Esophagus (tissue), 2 donors: ENCODE measurements at regions not wholly inside any gene's neighbourhood (a gene's known extent, or its start where the extent isn't known, plus 50 kb on each side); places are given as distances from the start of the nearest gene placed in this dataset.
"Not testable (repeated sequence)": the region's sequence is repeated elsewhere in the genome, so short reads cannot be mapped to it uniquely, and the experiment has no call there.

Source experiments
- H3K27ac ChIP-seq, 2 donors: one replicate each; pipeline ENCODE4 v1.5.1; 2013; ENCODE audit warnings: low read depth in 2 of 2, mild to moderate bottlenecking in 2 of 2, inconsistent platforms in 1 of 2, low read length in 1 of 2, moderate library complexity in 1 of 2
- H3K27me3 ChIP-seq, 2 donors: one replicate each; pipeline ENCODE4 v1.6.1; 2013; ENCODE audit warnings: low read length in 2 of 2, control low read depth in 1 of 2, mild to moderate bottlenecking in 1 of 2; ENCODE audit not compliant: insufficient read depth in 2 of 2, control insufficient read depth in 1 of 2
- H3K36me3 ChIP-seq, 2 donors: one replicate each; pipeline ENCODE4 v1.6.1; 2013; ENCODE audit warnings: low read length in 1 of 2; ENCODE audit not compliant: control insufficient read depth in 2 of 2, insufficient read depth in 2 of 2
- H3K4me1 ChIP-seq, 2 donors: one replicate each; pipeline ENCODE4 v1.6.1; 2013; ENCODE audit warnings: low read length in 1 of 2; ENCODE audit not compliant: control insufficient read depth in 2 of 2, insufficient read depth in 2 of 2
- H3K4me3 ChIP-seq, 2 donors: one replicate each; pipeline ENCODE4 v1.5.1; 2013; ENCODE audit warnings: low read length in 2 of 2, mild to moderate bottlenecking in 2 of 2, low read depth in 1 of 2, moderate library complexity in 1 of 2
- H3K9me3 ChIP-seq, 2 donors: one replicate each; pipeline ENCODE4 v1.6.1; 2013; ENCODE audit warnings: mild to moderate bottlenecking in 2 of 2, low read depth in 1 of 2, low read length in 1 of 2, moderate library complexity in 1 of 2; ENCODE audit not compliant: control insufficient read depth in 2 of 2, insufficient read depth in 1 of 2
- WGBS, 2 donors: extraction: QIAGEN DNeasy Blood & Tissue Kit; methylation state at CpG; one replicate each; pipeline ENCODE4 v1.1.7; 2013; 5-methylcytosine and 5-hydroxymethylcytosine counted together
- donor health status: healthy with polysubstance abuse.
- donor health status: Bipolar disorder and iron deficiency.

DNA sequence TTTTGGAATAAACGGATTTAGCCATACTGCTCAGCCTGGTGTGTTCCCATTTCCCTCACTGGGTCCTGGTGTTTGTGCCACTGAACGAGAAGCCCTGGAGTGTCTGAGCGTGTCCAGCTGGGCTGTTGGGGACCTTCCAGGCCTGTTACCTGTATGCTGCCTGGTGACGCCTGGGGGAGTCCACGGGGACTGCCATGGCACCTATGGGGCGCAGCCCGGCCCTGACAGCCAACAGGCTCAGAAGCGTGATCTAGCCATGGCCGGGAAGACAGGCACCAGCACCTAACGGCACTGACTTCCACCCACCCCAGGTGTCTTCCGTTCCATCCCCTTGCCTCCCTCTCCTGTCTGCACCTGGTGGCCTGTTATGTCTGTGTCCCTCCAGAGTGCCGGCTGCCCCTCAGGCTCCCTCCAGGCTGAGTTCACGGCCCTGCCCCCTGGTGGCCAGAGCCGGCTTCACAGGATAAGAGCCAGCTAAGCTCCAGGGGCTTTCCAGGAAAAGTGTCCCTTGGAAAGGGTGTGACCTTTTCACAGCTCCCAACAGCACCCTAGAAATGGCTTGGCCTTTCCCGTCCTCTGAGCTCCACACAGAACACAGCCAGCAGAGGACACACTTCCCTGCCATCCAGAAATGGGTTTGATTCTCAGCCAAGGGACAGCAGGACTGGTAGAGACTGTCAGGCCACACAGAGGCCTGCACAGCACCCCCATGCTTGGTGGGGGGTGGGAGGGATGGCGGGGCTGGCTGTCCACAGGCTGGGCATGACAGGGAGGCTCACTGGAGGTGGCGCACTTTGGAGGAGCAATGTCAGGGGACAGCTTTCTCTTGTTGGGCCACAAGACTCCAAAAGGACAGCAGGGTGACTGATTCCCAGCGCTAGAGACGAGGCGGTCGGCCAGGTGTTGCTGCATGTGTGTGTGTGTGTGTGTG, 64.0 kb upstream of the LYSMD4 start:
- not testable (repeated sequence) for H3K27me3 ChIP-seq

DNA sequence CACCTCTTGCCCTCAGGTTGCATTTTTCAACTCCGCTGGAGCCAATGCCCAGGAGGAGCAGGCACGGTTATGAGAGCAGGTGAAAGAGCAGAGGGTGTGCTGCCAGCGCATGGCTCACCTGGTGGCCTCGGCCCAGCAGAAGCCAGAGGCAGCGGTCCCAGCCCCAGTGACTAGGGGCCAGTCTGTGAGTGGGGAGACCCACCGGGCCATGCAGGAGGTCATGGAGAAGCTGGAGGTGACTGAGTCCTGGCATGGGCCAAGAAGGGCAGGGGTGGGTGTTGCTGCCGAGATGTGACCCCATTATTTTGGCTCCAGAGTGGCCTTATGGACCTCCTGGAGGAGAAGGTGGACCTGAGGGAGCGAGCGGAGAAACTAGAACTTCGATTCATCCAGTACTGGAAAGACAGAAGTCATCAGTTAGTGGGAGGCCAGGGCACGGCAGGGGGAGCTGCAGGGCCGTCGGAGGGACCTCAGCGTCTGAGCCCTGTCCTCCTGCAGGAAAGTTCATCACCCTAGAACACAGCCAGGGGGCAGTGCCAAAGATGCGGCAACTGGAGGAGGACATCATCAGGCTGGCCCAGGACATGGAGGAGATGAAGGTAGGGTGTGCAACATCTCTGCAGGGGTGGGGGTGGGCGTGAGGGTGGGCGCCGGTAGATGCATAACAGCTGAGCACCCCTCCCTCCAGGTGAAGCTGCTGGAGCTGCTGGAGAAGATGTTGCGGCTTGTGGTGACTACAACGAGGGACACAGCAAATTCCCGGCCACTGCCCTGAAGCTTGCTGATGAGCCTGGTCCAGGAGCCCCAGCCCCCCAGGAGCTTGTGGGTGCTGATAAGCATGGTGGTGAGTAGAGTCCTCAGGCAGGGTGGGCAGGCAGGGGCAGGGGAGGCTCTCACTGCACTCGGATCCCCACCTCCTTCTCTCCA, 58.9 kb upstream of the LYSMD4 start:
- H3K27me3 ChIP-seq, H3K4me1 ChIP-seq, H3K9me3 ChIP-seq, H3K36me3 ChIP-seq, H3K27ac ChIP-seq, H3K4me3 ChIP-seq: not testable (repeated sequence)
- WGBS, 2 donors: 89 to 91% methylated on average over 21 of the region's 22 CpGs

More for the DNA sequence above, 64.0 kb upstream of the LYSMD4 start:
- not testable (repeated sequence) for H3K4me1 ChIP-seq, H3K9me3 ChIP-seq, H3K4me3 ChIP-seq, H3K27ac ChIP-seq, H3K36me3 ChIP-seq
- WGBS, 2 donors: 72 to 81% methylated on average over 14 to 17 of the region's 21 CpGs

DNA sequence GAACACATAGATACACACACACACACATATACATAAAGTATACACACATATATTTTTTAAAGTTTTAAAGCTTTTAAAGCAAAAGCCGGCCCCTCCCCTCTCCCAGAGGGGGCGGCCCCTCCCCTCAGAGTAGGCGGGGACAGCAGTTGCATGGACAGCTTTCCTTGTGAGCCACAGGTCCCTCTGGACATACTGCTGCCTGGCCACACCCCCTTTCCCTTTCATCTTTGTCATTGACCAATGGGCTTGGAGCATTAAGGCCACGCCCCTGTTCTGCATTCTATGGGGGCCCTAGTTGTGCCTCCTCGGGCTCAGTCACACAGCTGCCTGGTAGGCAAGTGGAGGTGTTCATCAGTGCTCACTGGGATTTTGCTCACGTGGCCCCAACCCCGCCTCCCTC, 57.5 kb upstream of the LYSMD4 start:
- not testable (repeated sequence) for H3K4me1 ChIP-seq, H3K4me3 ChIP-seq, H3K9me3 ChIP-seq, H3K36me3 ChIP-seq, H3K27me3 ChIP-seq, H3K27ac ChIP-seq
- 89% methylated on average over 7 of the region's 7 CpGs for WGBS, 2 donors

DNA sequence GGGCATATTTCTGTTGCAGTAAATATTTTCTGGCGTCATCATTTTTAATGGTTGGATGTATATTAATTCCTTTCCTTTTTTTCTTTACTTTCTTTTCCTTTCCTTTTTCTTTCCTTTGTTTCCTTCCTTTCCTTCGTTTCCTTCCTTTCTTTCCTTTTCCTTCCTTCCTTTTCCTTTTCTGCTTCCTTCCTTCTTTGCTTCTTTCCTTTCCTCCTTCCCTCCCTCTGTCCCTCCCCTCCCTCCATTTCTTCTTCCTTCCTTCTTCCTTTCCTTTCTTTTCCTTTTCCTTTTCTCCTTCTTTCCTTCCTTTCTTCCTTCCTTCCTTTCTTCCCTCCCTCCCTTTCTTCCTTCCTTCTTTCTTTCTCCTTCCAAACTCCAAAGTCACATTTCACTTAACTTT, 54.9 kb upstream of the LYSMD4 start:
- Histone ChIP-seq H3K36me3 (no peaks in the 10 kb centered on the region), H3K4me1 (no peaks in the 10 kb centered on the region), H3K27me3 (no peaks in the 10 kb centered on the region), H3K9me3 (no peaks in the 10 kb centered on the region), H3K27ac (no peak overlapping the region), H3K4me3 (no peak overlapping the region)
- 79 to 84% methylated on average over 2 of the region's 2 CpGs for WGBS, 2 donors

DNA sequence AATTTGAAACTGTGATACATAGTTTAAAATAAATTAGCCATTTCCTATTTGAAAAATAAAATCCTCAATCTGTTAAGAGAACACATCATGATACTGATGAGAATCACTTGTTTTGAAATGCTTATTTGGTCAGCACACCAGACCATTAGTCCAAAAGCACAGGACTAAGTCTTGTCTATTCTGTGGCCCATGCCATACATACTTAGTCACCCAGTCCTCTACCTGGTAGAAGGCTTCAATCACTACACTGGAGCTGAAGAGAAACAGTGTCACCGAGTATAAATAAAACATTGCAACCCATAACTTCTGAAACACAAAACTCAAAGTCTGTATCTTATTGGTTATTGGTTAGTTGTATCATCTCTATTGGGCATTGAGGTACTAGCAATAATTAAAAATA, 51.6 kb upstream of the LYSMD4 start:
- not testable (repeated sequence) for H3K4me1 ChIP-seq, H3K4me3 ChIP-seq, H3K9me3 ChIP-seq, H3K27me3 ChIP-seq, H3K36me3 ChIP-seq, H3K27ac ChIP-seq
- WGBS, 2 donors: 95 to 96% methylated on average over 1 of the region's 1 CpG

DNA sequence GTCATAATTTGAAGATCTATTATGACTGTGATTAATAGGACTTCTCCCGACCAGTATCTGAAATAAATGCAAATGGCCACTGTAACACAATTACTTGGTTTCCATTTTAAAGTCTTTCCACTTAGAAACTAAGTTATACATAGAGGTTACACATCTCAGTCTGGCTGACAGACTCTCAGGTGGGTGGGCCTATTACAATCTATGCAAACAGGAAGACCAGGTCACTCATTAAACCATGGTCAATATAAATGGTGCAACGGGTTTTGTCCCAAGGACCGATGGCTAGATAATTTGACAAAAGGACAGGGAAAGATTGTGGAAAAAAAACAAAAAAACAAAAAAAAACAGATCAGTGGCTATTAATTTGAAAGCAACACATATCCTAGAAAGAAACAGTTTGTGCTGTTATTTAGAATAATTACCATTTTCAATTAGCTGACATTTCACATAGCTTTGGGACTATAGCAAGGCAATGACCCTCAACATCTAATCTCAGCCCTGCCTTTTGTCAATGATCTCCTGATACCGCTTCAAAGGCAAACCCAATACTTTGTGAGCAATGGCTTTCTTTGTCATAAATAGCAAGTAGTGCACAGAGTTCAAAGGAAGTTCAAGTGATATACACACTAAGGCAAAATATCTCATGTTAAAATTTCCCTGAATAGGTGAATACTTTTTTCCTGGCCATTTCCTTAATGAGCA, 50.8 kb upstream of the LYSMD4 start:
- H3K4me3 ChIP-seq, H3K27ac ChIP-seq, H3K27me3 ChIP-seq, H3K36me3 ChIP-seq, H3K4me1 ChIP-seq, H3K9me3 ChIP-seq: not testable (repeated sequence)
- 67 to 76% methylated on average over 4 of the region's 4 CpGs for WGBS, 2 donors
